Lower leg skin (tissue), 4 donors: ENCODE measurements at regions not wholly inside any gene's neighbourhood (a gene's known extent, or its start where the extent isn't known, plus 50 kb on each side); places are given as distances from the start of the nearest gene placed in this dataset.

Experiments
- DNase-seq, 2 donors: peaks; one replicate each; pipeline ENCODE4 v3.0.0-alpha.2; 2019; ENCODE audit warnings: low spot score in 2 of 2
- H3K4me3 ChIP-seq: fragments of 200-600 bp; sonication (generic); 2 replicates; pipeline ENCODE4 v1.5.1; 2017; ENCODE audit warnings: mild to moderate bottlenecking, low read depth; ENCODE audit not compliant: poor library complexity, severe bottlenecking
- CTCF ChIP-seq, 3 donors: fragments of 450-650 bp; IDR thresholded peaks; one replicate each; pipeline ENCODE4 v1.5.1; 2016; ENCODE audit warnings: antibody characterized with exemption in 3 of 3, mild to moderate bottlenecking in 3 of 3, moderate library complexity in 2 of 3
- POLR2A ChIP-seq, 2 donors: fragments of 450-650 bp; IDR thresholded peaks; one replicate each; pipeline ENCODE4 v1.6.1; 2016 to 2017; ENCODE audit warnings: antibody characterized with exemption in 2 of 2, mild to moderate bottlenecking in 1 of 2, moderate library complexity in 1 of 2
- WGBS, 2 donors: methylation state at CpG; one replicate each; pipeline ENCODE4 v1.1.5; 2018; 5-methylcytosine and 5-hydroxymethylcytosine counted together
- intact Hi-C: fragments of 100-400 bp; cut with DNase I; formaldehyde crosslinking; loops from one replicate; pipeline ENCODE4 v1.15.0; 2023; ENCODE audit warnings: low total_unique reads

- TF ChIP-seq POLR2A (IDR thresholded peaks at IDR 0.05) (no peak), CTCF (IDR thresholded peaks at IDR 0.05) (no peak)
- no peak for DNase-seq
- intact Hi-C loops = no loop called here
- H3K4me3 ChIP-seq = no peak overlapping the region
Measured at GRCh38 chr5:165876538-165876937, 2371.1 kb downstream of the MAT2B start.

DNA sequence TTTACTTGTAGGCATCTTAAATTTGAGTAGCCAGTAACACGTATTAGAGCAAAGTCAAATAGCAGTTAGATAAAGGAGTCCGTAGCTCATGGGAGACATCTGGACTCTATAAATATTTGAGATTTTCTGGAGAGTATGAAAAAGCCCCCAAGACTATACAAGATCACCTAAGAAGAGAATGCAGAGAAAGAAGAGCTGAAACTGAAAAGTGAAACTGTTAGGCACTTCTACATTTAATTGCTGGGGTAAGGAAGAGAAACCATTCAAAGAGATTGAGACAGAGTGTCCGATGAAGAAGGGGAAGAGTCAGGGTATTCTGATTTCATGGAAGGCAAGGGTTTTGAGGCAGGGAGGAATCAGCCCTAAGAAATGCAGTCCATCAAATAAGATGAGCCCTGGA lies 2372.1 kb downstream of the MAT2B start:
- 79 to 85% methylated on average over 3 of the region's 3 CpGs for whole genome bisulfite sequencing, 2 donors
- TF ChIP-seq CTCF (IDR thresholded peaks at IDR 0.05) (no peak), POLR2A (IDR thresholded peaks at IDR 0.05) (no peak)

GRCh38 chr5:165881259-165881658 lies 2375.8 kb downstream of the MAT2B start:
- H3K4me3 ChIP-seq = no peak overlapping the region
- TF ChIP-seq POLR2A (IDR thresholded peaks at IDR 0.05) (no peak), CTCF (IDR thresholded peaks at IDR 0.05) (no peak)
- intact Hi-C loops = no loop called here
- no peak for DNase-seq
- 85 to 90% methylated on average over 2 of the region's 2 CpGs for WGBS, 2 donors

More for the DNA sequence above, 2372.1 kb downstream of the MAT2B start:
- intact Hi-C loops = no loop called here
- DNase-seq = no peak
- no peak overlapping the region for H3K4me3 ChIP-seq

GRCh38 chr5:165882099-165882498 lies 2376.7 kb downstream of the MAT2B start:
- DNase-seq = no peak
- intact Hi-C loops = no loop called here

GRCh38 chr5:165885623-165886350 lies 2380.4 kb downstream of the MAT2B start:
- TF ChIP-seq CTCF (IDR thresholded peaks at IDR 0.05) = no peak
- TF ChIP-seq POLR2A (IDR thresholded peaks at IDR 0.05) = no peak
- no peak for DNase-seq
- H3K4me3 ChIP-seq = no peak overlapping the region
- intact Hi-C loops = no loop called here
- WGBS, 2 donors = 65 to 71% methylated on average over 12 of the region's 12 CpGs

More at GRCh38 chr5:165882099-165882498, 2376.7 kb downstream of the MAT2B start:
- WGBS, 2 donors = 76 to 87% methylated on average over 3 of the region's 3 CpGs
- TF ChIP-seq CTCF (IDR thresholded peaks at IDR 0.05) (no peak), POLR2A (IDR thresholded peaks at IDR 0.05) (no peak)
- H3K4me3 ChIP-seq = no peak overlapping the region

DNA sequence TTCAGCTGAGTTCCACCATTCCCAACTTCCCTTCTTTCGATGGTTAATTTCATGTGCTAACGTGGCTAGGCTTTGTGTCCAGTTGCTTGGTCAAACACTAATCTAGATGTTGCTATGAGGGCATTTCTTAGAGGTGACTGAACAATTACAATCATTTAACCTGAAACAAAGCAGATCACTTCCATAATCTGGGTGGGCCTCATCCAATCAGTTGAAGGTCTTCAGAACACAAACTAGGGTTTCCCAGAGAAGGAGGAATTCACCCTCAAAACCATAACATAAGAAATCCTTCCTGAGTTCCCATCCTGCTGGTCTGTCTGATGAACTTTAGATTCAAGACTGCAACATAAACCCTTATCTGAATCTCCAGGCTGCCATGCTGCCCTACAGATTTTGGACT lies 2381.7 kb downstream of the MAT2B start:
- no peak overlapping the region for H3K4me3 ChIP-seq
- TF ChIP-seq POLR2A (IDR thresholded peaks at IDR 0.05) (no peak), CTCF (IDR thresholded peaks at IDR 0.05) (no peak)
- 82 to 86% methylated on average over 2 of the region's 2 CpGs for WGBS, 2 donors
- intact Hi-C loops = no loop called here
- DNase-seq = no peak
